ENCODE measurements at regions not wholly inside any gene's neighbourhood (a gene's known extent, or its start where the extent isn't known, plus 50 kb on each side); places are given as distances from the start of the nearest gene placed in this dataset.
A peak's percentile ranks its signal among the peaks of the same experiment; 100 is the strongest.

GRCh38 chr6:4491501-4492260 lies 284.5 kb upstream of the CDYL start:
- DNase-seq (ENCODE audit: low read depth) = peak; percentile 6
- TF ChIP-seq MAX (IDR thresholded peaks at IDR 0.05; ENCODE audit: low read depth, low read length) (no peak), POLR2A (IDR thresholded peaks at IDR 0.05; ENCODE audit: extremely low read depth, insufficient read length) (no peak), CTCF (IDR thresholded peaks at IDR 0.05; ENCODE audit: low read depth, low read length) (no peak), MYC (IDR thresholded peaks at IDR 0.05; ENCODE audit: low read depth, low read length) (no peak)
- H3K4me3 ChIP-seq (ENCODE audit: low read depth, low read length) = no peak overlapping the region

GRCh38 chr6:4489538-4489937 lies 286.7 kb upstream of the CDYL start:
- TF ChIP-seq MAX (IDR thresholded peaks at IDR 0.05; ENCODE audit: low read depth, low read length) (no peak), MYC (IDR thresholded peaks at IDR 0.05; ENCODE audit: low read depth, low read length) (no peak), CTCF (IDR thresholded peaks at IDR 0.05; ENCODE audit: low read depth, low read length) (no peak), POLR2A (IDR thresholded peaks at IDR 0.05; ENCODE audit: extremely low read depth, insufficient read length) (no peak)
- no peak overlapping the region for H3K4me3 ChIP-seq (ENCODE audit: low read depth, low read length)
- peak; percentile 13 for DNase-seq (ENCODE audit: low read depth)

- no peak overlapping the region for H3K4me3 ChIP-seq (ENCODE audit: low read depth, low read length)
- TF ChIP-seq CTCF (IDR thresholded peaks at IDR 0.05; ENCODE audit: low read depth, low read length) (no peak), MAX (IDR thresholded peaks at IDR 0.05; ENCODE audit: low read depth, low read length) (no peak), MYC (IDR thresholded peaks at IDR 0.05; ENCODE audit: low read depth, low read length) (no peak), POLR2A (IDR thresholded peaks at IDR 0.05; ENCODE audit: extremely low read depth, insufficient read length) (no peak)
- no peak for DNase-seq (ENCODE audit: low read depth)
Measured at GRCh38 chr6:4488389-4488788, 287.8 kb upstream of the CDYL start.

DNA sequence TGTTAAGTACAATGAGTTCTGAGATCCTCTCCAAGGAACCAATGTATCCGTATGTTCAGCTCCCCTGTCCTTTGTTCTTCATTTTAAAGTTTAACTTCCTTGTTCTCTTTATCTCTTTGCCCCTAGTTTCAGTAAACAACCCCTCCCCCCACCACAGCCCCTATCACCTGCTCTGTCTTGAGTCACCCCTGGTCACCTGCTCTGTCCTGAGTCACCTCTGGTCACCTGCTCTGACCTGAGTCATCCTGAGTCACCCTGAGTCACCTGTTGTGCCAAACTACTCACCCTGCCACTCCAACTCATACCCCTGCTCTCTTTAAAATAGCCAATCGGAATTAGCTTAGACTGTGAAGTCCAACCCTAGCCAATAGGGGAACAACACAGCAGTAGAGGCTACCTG lies 288.7 kb upstream of the CDYL start:
- no peak for DNase-seq (ENCODE audit: low read depth)
- no peak for TF ChIP-seq POLR2A (IDR thresholded peaks at IDR 0.05; ENCODE audit: extremely low read depth, insufficient read length)
- TF ChIP-seq MAX (IDR thresholded peaks at IDR 0.05; ENCODE audit: low read depth, low read length) = no peak
- TF ChIP-seq CTCF (IDR thresholded peaks at IDR 0.05; ENCODE audit: low read depth, low read length) = no peak
- TF ChIP-seq MYC (IDR thresholded peaks at IDR 0.05; ENCODE audit: low read depth, low read length) = no peak
- no peak overlapping the region for H3K4me3 ChIP-seq (ENCODE audit: low read depth, low read length)

- no peak overlapping the region for H3K4me3 ChIP-seq (ENCODE audit: low read depth, low read length)
- TF ChIP-seq MYC (IDR thresholded peaks at IDR 0.05; ENCODE audit: low read depth, low read length) (no peak), POLR2A (IDR thresholded peaks at IDR 0.05; ENCODE audit: extremely low read depth, insufficient read length) (no peak), MAX (IDR thresholded peaks at IDR 0.05; ENCODE audit: low read depth, low read length) (no peak), CTCF (IDR thresholded peaks at IDR 0.05; ENCODE audit: low read depth, low read length) (no peak)
- no peak for DNase-seq (ENCODE audit: low read depth)
Measured at GRCh38 chr6:4486568-4487315, 289.5 kb upstream of the CDYL start.
